Lower leg skin (tissue), 3 donors: ENCODE measurements at regions not wholly inside any gene's neighbourhood (a gene's known extent, or its start where the extent isn't known, plus 50 kb on each side); places are given as distances from the start of the nearest gene placed in this dataset.

Experiments
- CTCF ChIP-seq, 3 donors: fragments of 450-650 bp; IDR thresholded peaks; one replicate each; pipeline ENCODE4 v1.5.1; 2016; ENCODE audit warnings: antibody characterized with exemption in 3 of 3, mild to moderate bottlenecking in 3 of 3, moderate library complexity in 2 of 3
- POLR2A ChIP-seq, 2 donors: fragments of 450-650 bp; IDR thresholded peaks; one replicate each; pipeline ENCODE4 v1.6.1; 2016 to 2017; ENCODE audit warnings: antibody characterized with exemption in 2 of 2, mild to moderate bottlenecking in 1 of 2, moderate library complexity in 1 of 2

GRCh38 chr3:23002836-23003732 lies 200.0 kb upstream of the UBE2E2 start:
- TF ChIP-seq CTCF (IDR thresholded peaks at IDR 0.05) (no peak), POLR2A (IDR thresholded peaks at IDR 0.05) (no peak)
